ENCODE measurements at regions not wholly inside any gene's neighbourhood (a gene's known extent, or its start where the extent isn't known, plus 50 kb on each side); places are given as distances from the start of the nearest gene placed in this dataset.

- 73% methylated on average over 3 of the region's 3 CpGs for WGBS (ENCODE audit: insufficient coverage, insufficient replicate concordance, low lambda C conversion rate, missing lambda C conversion rate)
- Histone ChIP-seq H3K27me3 (replicated peaks in 1 of 2; ENCODE audit: control insufficient read depth in 2 of 2, insufficient read depth in 2 of 2, low read length in 1 of 2) (no peaks in the 10 kb centered on the region), H3K4me3 (no peak overlapping the region), H3K4me2 (ENCODE audit: control insufficient read depth, insufficient read depth) (no peak overlapping the region), H3K9ac (ENCODE audit: control insufficient read depth, insufficient read depth, low read length) (no peak overlapping the region), H3K27ac (ENCODE audit: control insufficient read depth, insufficient read depth) (no peak overlapping the region), H3K4me1 (ENCODE audit: control insufficient read depth, insufficient read depth, low read length) (peaks cover 10% of the 10 kb centered on the region), H3K9me3 (replicated peaks; ENCODE audit: control insufficient read depth, insufficient read depth, low read length) (no peaks in the 10 kb centered on the region), H4K20me1 (ENCODE audit: control insufficient read depth, insufficient read depth) (no peaks in the 10 kb centered on the region), H2AFZ (ENCODE audit: control insufficient read depth, low read depth, low read length) (no peak overlapping the region; the same call in 1 of the 2 replicates), H3K79me2 (ENCODE audit: control insufficient read depth, insufficient read depth, low read length) (no peaks in the 10 kb centered on the region), H3K36me3 (ENCODE audit: control insufficient read depth in 2 of 2, insufficient read depth in 2 of 2, low read length in 1 of 2) (no peaks in the 10 kb centered on the region)
- BruUV-seq (replicated peaks) = no TSS peak
- intact Hi-C loops (cut with micrococcal nuclease; ENCODE audit: unreplicated experiment) = no loop called here
- CTCF ChIA-PET = interaction anchor here (0.5 to 2.5 kb wide), 7 partner anchors 12 to 451 kb away, joined by 3 to 16 read pairs (median 4); no protein-coding TSS in a partner anchor
- SMC1A ChIA-PET (ENCODE audit: uncharacterized antibody, unreplicated experiment) = interaction anchor here (0.9 to 3.1 kb wide), 12 partner anchors 9 to 348 kb away, joined by 3 to 17 read pairs (median 6); no protein-coding TSS in a partner anchor
- in situ Hi-C loops (cut with MboI) = no loop called here
- TF ChIP-seq NRF1 (conservative IDR thresholded peaks at IDR 0.05; ENCODE audit: low read depth, low read length) = no peak
- TF ChIP-seq EED (IDR thresholded peaks at IDR 0.05; ENCODE audit: low read depth) = no peak
- FAIRE-seq (no peak), ATAC-seq (no peak), DNase-seq (ENCODE audit: low read depth, low spot score) (no peak)
- POLR2A ChIA-PET = interaction anchor here (0.9 to 1.1 kb wide), 2 partner anchors 14 to 84 kb away, joined by 3 to 4 read pairs; no protein-coding TSS in a partner anchor
- RAD21 ChIA-PET (ENCODE audit: unreplicated experiment) = interaction anchor here (1.2 to 2.5 kb wide), 2 partner anchors 17 to 60 kb away, joined by 4 to 13 read pairs; partner anchors contain the start of gene PPM1B
Measured at GRCh38 chr2:44107974-44108373, 60.7 kb upstream of the PPM1B start.

GRCh38 chr2:44109166-44109565, 59.5 kb upstream of the PPM1B start:
- in situ Hi-C loops (cut with MboI) = no loop called here
- H3K4me3 ChIP-seq = no peak overlapping the region
- TF ChIP-seq BRCA1 (IDR thresholded peaks at IDR 0.05; ENCODE audit: low read depth, low read length) (no peak), YBX1 (IDR thresholded peaks at IDR 0.05) (no peak), POU2F2 (IDR thresholded peaks at IDR 0.05; ENCODE audit: borderline replicate concordance, low read depth, low read length) (no peak), PAX8 (IDR thresholded peaks at IDR 0.05) (no peak), EGR1 (IDR thresholded peaks at IDR 0.05; ENCODE audit: borderline replicate concordance in 1 of 2, low read depth in 2 of 2, low read length in 2 of 2) (no peak), MTA3 (IDR thresholded peaks at IDR 0.05; ENCODE audit: borderline replicate concordance, low read length) (no peak), SUZ12 (IDR thresholded peaks at IDR 0.05; ENCODE audit: unreplicated experiment) (no peak), CREB1 (IDR thresholded peaks at IDR 0.05; ENCODE audit: low read depth) (no peak), RELA (IDR thresholded peaks at IDR 0.05; ENCODE audit: borderline replicate concordance, partially characterized antibody) (no peak), TCF3 (IDR thresholded peaks at IDR 0.05; ENCODE audit: borderline replicate concordance, insufficient read depth, low read depth, low read length) (no peak)
- TF ChIP-seq, protein P1, sequence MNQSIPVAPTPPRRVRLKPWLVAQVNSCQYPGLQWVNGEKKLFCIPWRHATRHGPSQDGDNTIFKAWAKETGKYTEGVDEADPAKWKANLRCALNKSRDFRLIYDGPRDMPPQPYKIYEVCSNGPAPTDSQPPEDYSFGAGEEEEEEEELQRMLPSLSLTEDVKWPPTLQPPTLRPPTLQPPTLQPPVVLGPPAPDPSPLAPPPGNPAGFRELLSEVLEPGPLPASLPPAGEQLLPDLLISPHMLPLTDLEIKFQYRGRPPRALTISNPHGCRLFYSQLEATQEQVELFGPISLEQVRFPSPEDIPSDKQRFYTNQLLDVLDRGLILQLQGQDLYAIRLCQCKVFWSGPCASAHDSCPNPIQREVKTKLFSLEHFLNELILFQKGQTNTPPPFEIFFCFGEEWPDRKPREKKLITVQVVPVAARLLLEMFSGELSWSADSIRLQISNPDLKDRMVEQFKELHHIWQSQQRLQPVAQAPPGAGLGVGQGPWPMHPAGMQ (IDR thresholded peaks at IDR 0.05; ENCODE audit: borderline replicate concordance) = no peak

More at GRCh38 chr2:44109166-44109565, 59.5 kb upstream of the PPM1B start:
- BruUV-seq (replicated peaks) = no TSS peak
- Histone ChIP-seq H3K36me3 (ENCODE audit: control insufficient read depth in 2 of 2, insufficient read depth in 2 of 2, low read length in 1 of 2) (no peaks in the 10 kb centered on the region), H3K79me2 (ENCODE audit: control insufficient read depth, insufficient read depth, low read length) (no peaks in the 10 kb centered on the region), H3K4me1 (ENCODE audit: control insufficient read depth, insufficient read depth, low read length) (peaks cover 10% of the 10 kb centered on the region), H3K9me3 (replicated peaks; ENCODE audit: control insufficient read depth, insufficient read depth, low read length) (no peaks in the 10 kb centered on the region), H3K4me2 (ENCODE audit: control insufficient read depth, insufficient read depth) (no peak overlapping the region), H3K27ac (ENCODE audit: control insufficient read depth, insufficient read depth) (no peak overlapping the region), H4K20me1 (ENCODE audit: control insufficient read depth, insufficient read depth) (no peaks in the 10 kb centered on the region), H2AFZ (ENCODE audit: control insufficient read depth, low read depth, low read length) (no peak overlapping the region), H3K27me3 (replicated peaks in 1 of 2; ENCODE audit: control insufficient read depth in 2 of 2, insufficient read depth in 2 of 2, low read length in 1 of 2) (no peaks in the 10 kb centered on the region), H3K9ac (ENCODE audit: control insufficient read depth, insufficient read depth, low read length) (no peak overlapping the region)
- intact Hi-C loops (cut with micrococcal nuclease; ENCODE audit: unreplicated experiment) = no loop called here
- SMC1A ChIA-PET (ENCODE audit: uncharacterized antibody, unreplicated experiment) = interaction anchor here (2.3 to 3.1 kb wide), 3 partner anchors 11 to 20 kb away, joined by 11 to 17 read pairs (median 16); no protein-coding TSS in a partner anchor
- RAD21 ChIA-PET (ENCODE audit: unreplicated experiment) = no interaction called here
- ATAC-seq = no peak
- CTCF ChIA-PET = no interaction called here
- POLR2A ChIA-PET = no interaction called here
- WGBS (ENCODE audit: insufficient coverage, insufficient replicate concordance, low lambda C conversion rate, missing lambda C conversion rate) = 68% methylated on average over 3 of the region's 3 CpGs
- DNase-seq (ENCODE audit: low read depth, low spot score) = no peak
- FAIRE-seq = no peak
